Bronchial epithelial cell (primary cell): ENCODE measurements at regions not wholly inside any gene's neighbourhood (a gene's known extent, or its start where the extent isn't known, plus 50 kb on each side); places are given as distances from the start of the nearest gene placed in this dataset.
A peak's percentile ranks its signal among the peaks of the same experiment; 100 is the strongest.

Experiments used
- DNase-seq: peaks from one replicate; pipeline ENCODE4 v3.0.0-alpha.2; 2010; ENCODE audit warnings: low read depth
- FAIRE-seq: peaks from 2 replicates; lab custom pipeline; 2011; peaks lifted over from hg19 to GRCh38; lab: Jason Lieb, UNC
- H3K27me3 ChIP-seq: 2 replicates; pipeline ENCODE4 v1.5.1; 2011; ENCODE audit warnings: low read length; ENCODE audit not compliant: control insufficient read depth, insufficient read depth
- H3K36me3 ChIP-seq: 2 replicates; pipeline ENCODE4 v1.5.1; 2011; ENCODE audit warnings: low read length; ENCODE audit not compliant: control insufficient read depth, insufficient read depth
- H3K4me3 ChIP-seq: 2 replicates; pipeline ENCODE4 v1.5.1; 2011; ENCODE audit warnings: mild to moderate bottlenecking, low read depth, low read length, control low read depth
- CTCF ChIP-seq: IDR thresholded peaks from 2 replicates; pipeline ENCODE4 v1.5.1; 2011; ENCODE audit warnings: mild to moderate bottlenecking, moderate library complexity, low read length, control low read depth, inconsistent platforms; ENCODE audit not compliant: insufficient read depth, severe bottlenecking

GRCh38 chr2:2570360-2570759 lies 239.3 kb upstream of the MYT1L start:
- no peaks in the 10 kb centered on the region for H3K27me3 ChIP-seq
- no peak for DNase-seq
- H3K4me3 ChIP-seq: no peak overlapping the region
- no peak for FAIRE-seq
- TF ChIP-seq CTCF: no peak
- no peaks in the 10 kb centered on the region for H3K36me3 ChIP-seq

DNA sequence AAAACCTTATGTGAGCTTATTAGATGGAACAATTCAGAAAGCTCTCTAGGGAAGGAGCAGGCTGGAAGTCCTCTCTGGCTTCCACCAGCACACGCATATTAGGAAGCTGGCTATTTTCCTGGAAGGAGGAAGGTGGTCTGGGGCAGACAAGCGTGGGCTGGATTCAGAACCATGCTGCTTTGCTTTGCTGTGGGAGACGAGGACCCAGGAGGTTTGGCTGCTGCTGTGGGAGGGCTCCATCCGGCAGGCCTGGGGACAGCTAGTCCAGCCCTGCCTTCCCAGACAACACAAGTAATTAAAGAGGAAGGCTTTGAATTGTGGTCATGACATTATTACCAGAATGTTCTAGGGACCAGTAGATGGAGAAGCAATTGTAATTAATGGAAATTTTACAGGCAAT lies 238.8 kb upstream of the MYT1L start:
- DNase-seq (no peak), FAIRE-seq (no peak)
- TF ChIP-seq CTCF: no peak
- no peaks in the 10 kb centered on the region for H3K27me3 ChIP-seq
- H3K36me3 ChIP-seq: no peaks in the 10 kb centered on the region
- no peak overlapping the region for H3K4me3 ChIP-seq

- no peak overlapping the region for H3K4me3 ChIP-seq
- no peak for DNase-seq
- TF ChIP-seq CTCF: no peak
- no peak for FAIRE-seq
- H3K36me3 ChIP-seq: no peaks in the 10 kb centered on the region
- H3K27me3 ChIP-seq: no peaks in the 10 kb centered on the region
Measured at GRCh38 chr2:2569306-2569705, 238.2 kb upstream of the MYT1L start.

DNA sequence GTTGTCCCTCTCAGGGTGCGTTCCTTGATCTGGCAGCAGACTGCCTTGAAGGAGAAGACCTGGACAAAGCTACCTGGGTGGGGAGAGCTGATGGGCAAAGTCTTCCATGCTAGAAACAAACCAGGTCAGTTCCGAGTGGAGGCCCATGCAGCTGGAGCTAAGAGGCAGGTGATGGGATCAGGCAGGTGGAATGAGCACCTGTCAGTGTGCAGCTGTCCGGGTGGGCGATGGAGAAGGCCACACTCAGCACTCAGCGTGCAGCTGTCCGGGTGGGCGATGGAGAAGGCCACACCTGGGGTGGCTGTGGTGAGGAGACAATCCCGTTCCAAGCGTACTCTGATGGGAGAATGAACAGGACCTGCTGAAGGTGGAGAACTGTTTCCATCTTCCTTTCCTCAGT lies 237.3 kb upstream of the MYT1L start:
- Histone ChIP-seq H3K4me3 (no peak overlapping the region), H3K27me3 (no peaks in the 10 kb centered on the region), H3K36me3 (no peaks in the 10 kb centered on the region)
- FAIRE-seq: peak; percentile 93
- no peak for TF ChIP-seq CTCF
- no peak for DNase-seq

- Histone ChIP-seq H3K36me3 (no peaks in the 10 kb centered on the region), H3K27me3 (no peaks in the 10 kb centered on the region), H3K4me3 (no peak overlapping the region)
- FAIRE-seq: no peak
- TF ChIP-seq CTCF: no peak
- no peak for DNase-seq
Measured at GRCh38 chr2:2567776-2568175, 236.7 kb upstream of the MYT1L start.
